Endothelial cell of umbilical vein (primary cell): ENCODE measurements at regions not wholly inside any gene's neighbourhood (a gene's known extent, or its start where the extent isn't known, plus 50 kb on each side); places are given as distances from the start of the nearest gene placed in this dataset.

ENCODE experiments used
- EZH2 ChIP-seq: IDR thresholded peaks from 2 replicates; pipeline ENCODE4 v1.6.1; 2012; ENCODE audit warnings: borderline replicate concordance, low read depth, mild to moderate bottlenecking, moderate library complexity, low read length, inconsistent platforms; ENCODE audit not compliant: severe bottlenecking
- GATA2 ChIP-seq: IDR thresholded peaks from 2 replicates; pipeline ENCODE4 v1.7.0; 2011; ENCODE audit warnings: low read depth, mild to moderate bottlenecking, moderate library complexity, mixed read lengths, low read length; ENCODE audit not compliant: insufficient read length, insufficient read depth
- JUN ChIP-seq: IDR thresholded peaks from 2 replicates; pipeline ENCODE4 v1.6.1; 2011; ENCODE audit warnings: borderline replicate concordance, low read depth; ENCODE audit not compliant: insufficient read length, insufficient read depth
- MYC ChIP-seq: IDR thresholded peaks from one replicate; pipeline ENCODE4 v1.6.1; 2011; ENCODE audit warnings: mild to moderate bottlenecking, low read depth, low read length
- POLR2A ChIP-seq: IDR thresholded peaks from 2 replicates; pipeline ENCODE4 v1.6.1; 2012; ENCODE audit warnings: low read depth, mild to moderate bottlenecking, control low read depth, low read length
- POLR2AphosphoS5 ChIP-seq: IDR thresholded peaks from 2 replicates; pipeline ENCODE4 v1.6.1; 2012; ENCODE audit warnings: low read depth, mild to moderate bottlenecking, control low read depth, low read length, moderate library complexity; ENCODE audit not compliant: insufficient read depth
- TF ChIP-seq, protein P1 (sequence below), 2 donors: IDR thresholded peaks; 1 replicate in 1 of 2; 2 replicates in 1 of 2; pipeline ENCODE4 v1.5.1; 2011; ENCODE audit warnings: low read length in 2 of 2, mild to moderate bottlenecking in 2 of 2, moderate library complexity in 2 of 2, control low read depth in 1 of 2, inconsistent platforms in 1 of 2, low read depth in 1 of 2; ENCODE audit not compliant: insufficient read depth in 1 of 2; ENCODE audit errors: extremely low read depth in 1 of 2
- TF ChIP-seq, protein P2 (sequence below): IDR thresholded peaks from 2 replicates; pipeline ENCODE4 v1.6.1; 2011; ENCODE audit not compliant: insufficient read depth, insufficient read length

DNA sequence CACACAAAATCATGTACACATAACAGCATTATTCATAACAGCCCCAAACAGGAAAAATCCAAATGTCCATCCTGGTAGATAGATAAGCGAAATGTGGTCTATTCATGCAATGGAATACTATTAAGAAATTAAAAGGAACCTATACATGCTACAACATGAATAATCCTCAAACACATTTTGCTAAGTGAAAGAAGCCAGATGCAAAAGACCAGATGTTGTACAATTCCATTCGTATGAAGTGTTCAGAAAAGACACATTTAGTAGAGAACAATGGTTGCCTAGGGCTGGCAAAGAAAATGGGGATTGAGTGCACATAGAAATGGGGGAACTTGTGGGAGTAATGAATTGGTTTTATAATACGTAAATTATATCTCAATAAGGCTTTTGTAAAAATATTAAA is 182.3 kb downstream of the EBLN2 start:
- TF ChIP-seq, protein P1, sequence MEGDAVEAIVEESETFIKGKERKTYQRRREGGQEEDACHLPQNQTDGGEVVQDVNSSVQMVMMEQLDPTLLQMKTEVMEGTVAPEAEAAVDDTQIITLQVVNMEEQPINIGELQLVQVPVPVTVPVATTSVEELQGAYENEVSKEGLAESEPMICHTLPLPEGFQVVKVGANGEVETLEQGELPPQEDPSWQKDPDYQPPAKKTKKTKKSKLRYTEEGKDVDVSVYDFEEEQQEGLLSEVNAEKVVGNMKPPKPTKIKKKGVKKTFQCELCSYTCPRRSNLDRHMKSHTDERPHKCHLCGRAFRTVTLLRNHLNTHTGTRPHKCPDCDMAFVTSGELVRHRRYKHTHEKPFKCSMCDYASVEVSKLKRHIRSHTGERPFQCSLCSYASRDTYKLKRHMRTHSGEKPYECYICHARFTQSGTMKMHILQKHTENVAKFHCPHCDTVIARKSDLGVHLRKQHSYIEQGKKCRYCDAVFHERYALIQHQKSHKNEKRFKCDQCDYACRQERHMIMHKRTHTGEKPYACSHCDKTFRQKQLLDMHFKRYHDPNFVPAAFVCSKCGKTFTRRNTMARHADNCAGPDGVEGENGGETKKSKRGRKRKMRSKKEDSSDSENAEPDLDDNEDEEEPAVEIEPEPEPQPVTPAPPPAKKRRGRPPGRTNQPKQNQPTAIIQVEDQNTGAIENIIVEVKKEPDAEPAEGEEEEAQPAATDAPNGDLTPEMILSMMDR (IDR thresholded peaks at IDR 0.05; ENCODE audit: extremely low read depth in 1 of 2, insufficient read depth in 1 of 2, low read depth in 1 of 2, low read length in 2 of 2), result no peak
- TF ChIP-seq, protein P2, sequence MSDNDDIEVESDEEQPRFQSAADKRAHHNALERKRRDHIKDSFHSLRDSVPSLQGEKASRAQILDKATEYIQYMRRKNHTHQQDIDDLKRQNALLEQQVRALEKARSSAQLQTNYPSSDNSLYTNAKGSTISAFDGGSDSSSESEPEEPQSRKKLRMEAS, result no peak
- no peak for TF ChIP-seq MYC
- no peak for TF ChIP-seq POLR2A
- no peak for TF ChIP-seq GATA2
- no peak for TF ChIP-seq EZH2
- TF ChIP-seq POLR2AphosphoS5, result no peak
- TF ChIP-seq JUN, result no peak
